ENCODE measurements at regions not wholly inside any gene's neighbourhood (a gene's known extent, or its start where the extent isn't known, plus 50 kb on each side); places are given as distances from the start of the nearest gene placed in this dataset.
"Not testable (repeated sequence)": the region's sequence is repeated elsewhere in the genome, so short reads cannot be mapped to it uniquely, and the experiment has no call there.

- DNase-seq (ENCODE audit: low read depth), result no peak
- no peak for TF ChIP-seq CTCF (conservative IDR thresholded peaks at IDR 0.05; ENCODE audit: low read depth, low read length)
- H3K4me3 ChIP-seq (ENCODE audit: low read depth, low read length), result no peak overlapping the region
Observed at GRCh38 chr20:10119336-10119735, 84.5 kb downstream of the ANKEF1 start.

GRCh38 chr20:10124883-10125282 is 90.1 kb downstream of the ANKEF1 start:
- not testable (repeated sequence) for H3K4me3 ChIP-seq (ENCODE audit: low read depth, low read length); DNase-seq (ENCODE audit: low read depth)

GRCh38 chr20:10125757-10126156 is 91.0 kb downstream of the ANKEF1 start:
- DNase-seq (ENCODE audit: low read depth), result no peak
- no peak overlapping the region for H3K4me3 ChIP-seq (ENCODE audit: low read depth, low read length)
- no peak for TF ChIP-seq CTCF (conservative IDR thresholded peaks at IDR 0.05; ENCODE audit: low read depth, low read length)

GRCh38 chr20:10129749-10130148 is 88.9 kb upstream of the SNAP25 start:
- no peak for TF ChIP-seq CTCF (conservative IDR thresholded peaks at IDR 0.05; ENCODE audit: low read depth, low read length)
- no peak overlapping the region for H3K4me3 ChIP-seq (ENCODE audit: low read depth, low read length)
- no peak for DNase-seq (ENCODE audit: low read depth)

GRCh38 chr20:10131732-10132345 is 86.8 kb upstream of the SNAP25 start:
- peak; percentile 80 for DNase-seq (ENCODE audit: low read depth)
- peak; percentile 27 for TF ChIP-seq CTCF (conservative IDR thresholded peaks at IDR 0.05; ENCODE audit: low read depth, low read length)
- no peak overlapping the region for H3K4me3 ChIP-seq (ENCODE audit: low read depth, low read length)

- no peak for TF ChIP-seq CTCF (conservative IDR thresholded peaks at IDR 0.05; ENCODE audit: low read depth, low read length)
- DNase-seq (ENCODE audit: low read depth), result no peak
- H3K4me3 ChIP-seq (ENCODE audit: low read depth, low read length), result no peak overlapping the region
Observed at GRCh38 chr20:10132387-10132786, 86.2 kb upstream of the SNAP25 start.

GRCh38 chr20:10133532-10133931 is 85.1 kb upstream of the SNAP25 start:
- no peak for DNase-seq (ENCODE audit: low read depth)
- no peak for TF ChIP-seq CTCF (conservative IDR thresholded peaks at IDR 0.05; ENCODE audit: low read depth, low read length)
- no peak overlapping the region for H3K4me3 ChIP-seq (ENCODE audit: low read depth, low read length)

Data from choroid plexus epithelial cell (primary cell).